ENCODE measurements at regions not wholly inside any gene's neighbourhood (a gene's known extent, or its start where the extent isn't known, plus 50 kb on each side); places are given as distances from the start of the nearest gene placed in this dataset.

DNA sequence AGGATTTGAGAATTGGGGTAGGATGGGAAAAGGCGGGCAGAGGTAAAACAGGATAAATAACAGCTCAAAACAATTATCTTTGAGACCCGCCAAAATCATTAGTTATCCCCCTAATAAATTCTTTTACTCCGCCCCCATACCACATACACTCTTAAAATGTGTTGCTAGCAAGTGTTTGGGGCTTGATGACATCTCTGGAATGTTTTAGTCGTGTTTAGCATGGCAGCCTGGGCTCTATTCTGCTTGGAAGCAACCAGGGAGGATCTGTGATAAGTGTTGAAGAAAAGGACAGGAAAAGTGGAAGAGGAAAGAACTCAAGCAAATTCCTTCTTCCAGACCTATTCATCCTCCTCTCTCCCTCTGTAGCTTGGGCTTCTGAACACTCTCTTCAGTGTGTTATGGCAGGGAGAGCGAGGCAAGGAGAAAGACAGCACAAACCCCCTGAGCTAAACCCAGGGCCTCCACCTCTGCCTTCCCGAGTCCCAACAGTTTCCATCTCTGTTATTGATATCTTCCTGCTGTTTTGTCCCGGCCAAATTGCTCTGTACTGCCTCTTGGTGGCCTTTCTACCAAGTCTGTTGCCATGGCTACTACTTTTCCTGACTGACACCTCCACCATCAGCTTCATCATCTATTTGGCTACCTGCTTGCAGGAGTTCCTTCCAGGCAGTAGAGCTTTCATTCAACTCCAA, 135.8 kb downstream of the RPL22L1 start:
- intact Hi-C loops (cut with micrococcal nuclease): no loop called here
- CTCF ChIA-PET: interaction anchor here (1.1 kb wide), 1 partner anchor 9 kb away, joined by 3 read pairs; no protein-coding TSS in a partner anchor
- H3K9me3 Mint-ChIP-seq: peaks cover 0 to 11% (median 0%) of the 10 kb centered on the region in 11 donors
- peaks cover 12 to 56% (median 26%) of the 10 kb centered on the region in 5 donors for H3K27me3 Mint-ChIP-seq
- Histone ChIP-seq H3K9me3 (ENCODE audit: control insufficient read depth in 2 of 3, low read length in 3 of 3) (no peaks in the 10 kb centered on the region), H3K36me3 (ENCODE audit: control insufficient read depth in 2 of 3, insufficient read depth in 3 of 3, low read length in 3 of 3) (no peaks in the 10 kb centered on the region), H3K27ac (ENCODE audit: low read depth, low read length) (no peak overlapping the region), H3K4me1 (ENCODE audit: control insufficient read depth in 2 of 2, insufficient read depth in 2 of 2, low read length in 2 of 2) (no peaks in the 10 kb centered on the region), H3K27me3 (ENCODE audit: control insufficient read depth in 2 of 2, insufficient read depth in 2 of 2, low read length in 2 of 2) (no peaks in the 10 kb centered on the region), H3K4me3 (ENCODE audit: low read length) (no peak overlapping the region)
- ATAC-seq: no peak
- no peak for DNase-seq
- H3K36me3 Mint-ChIP-seq: no peaks in the 10 kb centered on the region
- no peak overlapping the region for H3K27ac Mint-ChIP-seq
- H3K4me1 Mint-ChIP-seq: no peaks in the 10 kb centered on the region
- H3K4me3 Mint-ChIP-seq: no peak overlapping the region
- POLR2A ChIA-PET: no interaction called here

DNA sequence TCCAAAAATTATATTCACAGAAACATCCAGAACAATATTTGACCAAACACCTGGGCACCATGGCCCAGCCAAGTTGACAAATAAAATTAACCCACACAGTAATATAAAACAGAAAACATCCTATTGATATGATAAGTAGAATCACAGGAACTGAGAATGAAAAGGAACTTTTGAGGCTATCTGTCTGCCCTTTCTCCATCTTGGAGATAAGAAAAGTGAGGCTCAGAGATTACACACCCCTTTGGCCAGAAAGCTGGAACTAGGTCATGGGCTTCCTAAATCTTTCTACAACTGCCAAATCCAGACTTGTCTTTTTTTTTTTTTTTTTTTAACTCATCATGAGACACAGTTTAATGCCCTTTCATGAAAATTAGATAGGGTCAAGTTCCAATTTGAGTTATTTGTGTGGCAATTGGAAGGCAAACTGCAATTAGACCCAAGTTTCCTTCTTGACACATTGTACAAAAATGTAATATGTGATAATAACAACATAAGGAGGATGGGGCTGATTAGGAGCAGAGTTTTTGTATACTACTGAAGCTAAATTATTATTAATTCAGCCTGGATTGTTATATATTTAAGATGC, 137.2 kb downstream of the RPL22L1 start:
- ATAC-seq (no peak), DNase-seq (no peak)
- Mint-ChIP-seq H3K9me3 (peaks cover 0 to 8% (median 0%) of the 10 kb centered on the region in 11 donors), H3K36me3 (no peaks in the 10 kb centered on the region), H3K27me3 (peaks cover 14 to 49% (median 26%) of the 10 kb centered on the region in 5 donors), H3K27ac (no peak overlapping the region), H3K4me3 (no peak overlapping the region), H3K4me1 (no peaks in the 10 kb centered on the region)
- POLR2A ChIA-PET: no interaction called here
- H3K27me3 ChIP-seq (ENCODE audit: control insufficient read depth in 2 of 2, insufficient read depth in 2 of 2, low read length in 2 of 2): no peaks in the 10 kb centered on the region
- no peaks in the 10 kb centered on the region for H3K9me3 ChIP-seq (ENCODE audit: control insufficient read depth in 2 of 3, low read length in 3 of 3)
- H3K4me3 ChIP-seq (ENCODE audit: low read length): no peak overlapping the region
- intact Hi-C loops (cut with micrococcal nuclease): no loop called here
- no peaks in the 10 kb centered on the region for H3K4me1 ChIP-seq (ENCODE audit: control insufficient read depth in 2 of 2, insufficient read depth in 2 of 2, low read length in 2 of 2)
- CTCF ChIA-PET: no interaction called here
- H3K27ac ChIP-seq (ENCODE audit: low read depth, low read length): no peak overlapping the region
- no peaks in the 10 kb centered on the region for H3K36me3 ChIP-seq (ENCODE audit: control insufficient read depth in 2 of 3, insufficient read depth in 3 of 3, low read length in 3 of 3)

DNA sequence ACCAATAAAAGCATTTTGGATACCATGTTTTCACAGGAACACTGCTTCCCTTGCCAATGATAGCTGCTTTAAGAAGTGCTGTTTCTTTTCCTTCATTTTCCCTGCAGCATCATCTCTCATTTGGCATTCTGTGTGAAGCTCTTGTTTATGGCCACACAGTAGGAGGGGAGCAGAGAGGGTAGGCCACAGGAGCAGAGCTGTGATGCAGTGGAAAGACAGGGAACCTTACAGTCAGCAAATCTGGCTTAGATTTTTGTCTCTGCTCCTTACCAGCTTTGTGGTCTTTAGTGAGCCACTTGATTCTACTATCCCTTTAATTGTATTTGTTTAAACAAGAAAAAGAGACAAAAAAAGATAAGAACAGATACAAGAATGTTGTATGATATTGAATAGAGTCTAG, 138.7 kb downstream of the RPL22L1 start:
- ATAC-seq (no peak), DNase-seq (no peak)
- Mint-ChIP-seq H3K4me3 (no peak overlapping the region), H3K4me1 (no peaks in the 10 kb centered on the region), H3K9me3 (no peaks in the 10 kb centered on the region), H3K27ac (no peak overlapping the region), H3K36me3 (no peaks in the 10 kb centered on the region), H3K27me3 (peaks cover 14 to 35% (median 24%) of the 10 kb centered on the region in 5 donors)
- POLR2A ChIA-PET: no interaction called here
- CTCF ChIA-PET: no interaction called here
- Histone ChIP-seq H3K36me3 (ENCODE audit: control insufficient read depth in 2 of 3, insufficient read depth in 3 of 3, low read length in 3 of 3) (no peaks in the 10 kb centered on the region), H3K9me3 (ENCODE audit: control insufficient read depth in 2 of 3, low read length in 3 of 3) (no peaks in the 10 kb centered on the region), H3K27me3 (ENCODE audit: control insufficient read depth in 2 of 2, insufficient read depth in 2 of 2, low read length in 2 of 2) (no peaks in the 10 kb centered on the region), H3K4me3 (ENCODE audit: low read length) (no peak overlapping the region), H3K4me1 (ENCODE audit: control insufficient read depth in 2 of 2, insufficient read depth in 2 of 2, low read length in 2 of 2) (no peaks in the 10 kb centered on the region), H3K27ac (ENCODE audit: low read depth, low read length) (no peak overlapping the region)
- intact Hi-C loops (cut with micrococcal nuclease): no loop called here

DNA sequence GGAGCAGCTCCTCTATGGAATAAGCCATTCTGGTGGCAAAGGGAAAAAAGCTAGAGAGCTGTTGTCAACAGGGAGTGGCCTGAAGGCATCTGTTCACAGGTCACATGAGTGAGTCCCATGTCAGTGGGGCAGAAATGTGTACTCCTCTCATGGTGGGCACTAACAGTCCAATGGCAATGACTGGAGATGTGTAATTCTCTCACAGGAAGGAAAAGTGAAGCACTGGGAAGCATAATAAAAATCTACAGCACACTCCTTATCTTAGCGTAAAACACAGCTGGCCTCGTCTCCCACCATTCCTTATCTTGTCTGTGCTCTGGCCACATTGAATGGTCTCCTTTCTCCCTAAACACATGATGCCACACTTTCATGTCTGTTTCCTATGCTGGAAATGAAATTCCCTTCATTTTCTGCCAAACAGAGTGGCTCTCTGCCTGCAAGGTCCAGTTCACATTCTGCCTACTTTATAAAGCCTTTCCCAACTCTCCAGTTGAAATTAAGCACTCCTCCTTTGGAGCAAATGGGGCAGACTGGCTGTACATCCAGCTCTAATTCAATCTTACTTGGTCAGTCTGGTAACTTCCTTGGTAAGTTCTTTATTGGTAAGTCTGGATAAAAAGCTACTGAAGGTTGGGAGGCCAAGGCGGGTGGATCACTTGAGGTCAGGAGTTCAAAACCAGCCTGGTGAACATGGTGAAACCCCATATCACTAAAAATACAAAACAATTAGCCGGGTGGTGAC, 139.8 kb downstream of the RPL22L1 start:
- H3K27ac Mint-ChIP-seq: no peak overlapping the region
- no peaks in the 10 kb centered on the region for H3K4me1 Mint-ChIP-seq
- Histone ChIP-seq H3K27ac (ENCODE audit: low read depth, low read length) (no peak overlapping the region), H3K9me3 (ENCODE audit: control insufficient read depth in 2 of 3, low read length in 3 of 3) (no peaks in the 10 kb centered on the region), H3K4me3 (ENCODE audit: low read length) (no peak overlapping the region), H3K36me3 (ENCODE audit: control insufficient read depth in 2 of 3, insufficient read depth in 3 of 3, low read length in 3 of 3) (no peaks in the 10 kb centered on the region), H3K4me1 (ENCODE audit: control insufficient read depth in 2 of 2, insufficient read depth in 2 of 2, low read length in 2 of 2) (no peaks in the 10 kb centered on the region), H3K27me3 (ENCODE audit: control insufficient read depth in 2 of 2, insufficient read depth in 2 of 2, low read length in 2 of 2) (no peaks in the 10 kb centered on the region)
- CTCF ChIA-PET: no interaction called here
- no peak overlapping the region for H3K4me3 Mint-ChIP-seq
- DNase-seq (no peak), ATAC-seq (no peak)
- no peaks in the 10 kb centered on the region for H3K36me3 Mint-ChIP-seq
- intact Hi-C loops (cut with micrococcal nuclease): no loop called here
- no peaks in the 10 kb centered on the region for H3K9me3 Mint-ChIP-seq
- POLR2A ChIA-PET: no interaction called here
- H3K27me3 Mint-ChIP-seq: peaks cover 9 to 26% (median 14%) of the 10 kb centered on the region in 5 donors

DNA sequence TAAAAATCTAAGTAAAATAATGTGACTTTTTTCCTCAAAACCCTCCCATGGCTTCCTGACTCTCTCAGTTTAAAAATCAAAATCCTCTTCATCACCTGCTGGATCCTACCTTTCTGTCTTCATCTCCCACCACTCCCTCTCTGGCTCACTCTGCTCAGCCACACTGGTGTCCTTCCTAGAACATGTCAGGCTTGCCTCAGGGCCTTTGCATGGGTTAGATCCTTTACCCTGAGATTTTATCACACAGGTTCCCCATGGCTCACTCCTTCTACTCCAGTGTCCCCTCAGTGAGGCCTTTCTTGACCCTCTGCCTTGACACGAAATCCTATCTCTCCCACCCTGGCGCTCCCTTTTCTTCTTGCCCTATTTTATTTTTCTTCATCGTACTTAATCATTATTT, 141.8 kb downstream of the RPL22L1 start:
- H3K4me3 Mint-ChIP-seq: no peak overlapping the region
- H3K27me3 ChIP-seq (ENCODE audit: control insufficient read depth in 2 of 2, insufficient read depth in 2 of 2, low read length in 2 of 2): no peaks in the 10 kb centered on the region
- intact Hi-C loops (cut with micrococcal nuclease): no loop called here
- H3K27me3 Mint-ChIP-seq: peaks cover 0 to 14% (median 6%) of the 10 kb centered on the region in 5 donors
- no peak overlapping the region for H3K27ac Mint-ChIP-seq
- H3K36me3 ChIP-seq (ENCODE audit: control insufficient read depth in 2 of 3, insufficient read depth in 3 of 3, low read length in 3 of 3): no peaks in the 10 kb centered on the region
- DNase-seq (no peak), ATAC-seq (no peak)
- H3K9me3 Mint-ChIP-seq: no peaks in the 10 kb centered on the region
- no peaks in the 10 kb centered on the region for H3K4me1 Mint-ChIP-seq
- H3K4me1 ChIP-seq (ENCODE audit: control insufficient read depth in 2 of 2, insufficient read depth in 2 of 2, low read length in 2 of 2): no peaks in the 10 kb centered on the region
- no peak overlapping the region for H3K4me3 ChIP-seq (ENCODE audit: low read length)
- H3K36me3 Mint-ChIP-seq: no peaks in the 10 kb centered on the region
- POLR2A ChIA-PET: no interaction called here
- CTCF ChIA-PET: no interaction called here
- no peak overlapping the region for H3K27ac ChIP-seq (ENCODE audit: low read depth, low read length)
- H3K9me3 ChIP-seq (ENCODE audit: control insufficient read depth in 2 of 3, low read length in 3 of 3): no peaks in the 10 kb centered on the region

DNA sequence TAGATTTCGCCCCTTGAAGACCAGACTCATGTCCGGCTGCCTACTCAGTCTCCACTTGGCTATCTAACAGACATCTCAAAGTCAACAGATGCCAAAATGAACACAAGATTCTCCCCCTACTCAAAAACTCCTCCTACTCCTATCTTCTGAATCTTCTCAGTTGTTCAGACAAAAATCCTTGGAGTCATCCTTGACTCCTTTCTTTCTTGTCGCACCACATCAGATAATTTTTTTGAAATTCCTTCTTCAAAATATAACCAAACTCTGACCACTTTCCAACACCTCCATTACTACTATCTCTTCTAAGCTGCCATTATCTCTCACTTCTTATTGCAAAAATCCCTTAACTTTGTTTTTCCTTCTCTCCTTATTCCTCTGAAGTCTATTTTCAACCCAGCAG, 141.9 kb upstream of the SLC7A14 start:
- Histone ChIP-seq H3K4me1 (ENCODE audit: control insufficient read depth in 2 of 2, insufficient read depth in 2 of 2, low read length in 2 of 2) (no peaks in the 10 kb centered on the region), H3K36me3 (ENCODE audit: control insufficient read depth in 2 of 3, insufficient read depth in 3 of 3, low read length in 3 of 3) (no peaks in the 10 kb centered on the region), H3K4me3 (ENCODE audit: low read length) (no peak overlapping the region), H3K27me3 (ENCODE audit: control insufficient read depth in 2 of 2, insufficient read depth in 2 of 2, low read length in 2 of 2) (no peaks in the 10 kb centered on the region), H3K9me3 (ENCODE audit: control insufficient read depth in 2 of 3, low read length in 3 of 3) (no peaks in the 10 kb centered on the region), H3K27ac (ENCODE audit: low read depth, low read length) (no peak overlapping the region)
- CTCF ChIA-PET: no interaction called here
- no peaks in the 10 kb centered on the region for H3K4me1 Mint-ChIP-seq
- H3K36me3 Mint-ChIP-seq: no peaks in the 10 kb centered on the region
- H3K9me3 Mint-ChIP-seq: no peaks in the 10 kb centered on the region
- DNase-seq: no peak
- H3K27me3 Mint-ChIP-seq: peaks cover 0 to 14% (median 6%) of the 10 kb centered on the region in 5 donors
- intact Hi-C loops (cut with micrococcal nuclease): no loop called here
- no peak overlapping the region for H3K27ac Mint-ChIP-seq
- H3K4me3 Mint-ChIP-seq: no peak overlapping the region
- no peak for ATAC-seq
- POLR2A ChIA-PET: no interaction called here
